CD4-positive, alpha-beta T cell treated with Interleukin-4 for 4 hours (primary cell): ENCODE measurements at regions not wholly inside any gene's neighbourhood (a gene's known extent, or its start where the extent isn't known, plus 50 kb on each side); places are given as distances from the start of the nearest gene placed in this dataset.

Experiments used
- DNase-seq: peaks from one replicate; pipeline ENCODE4 v3.0.0-alpha.2; 2020

DNA sequence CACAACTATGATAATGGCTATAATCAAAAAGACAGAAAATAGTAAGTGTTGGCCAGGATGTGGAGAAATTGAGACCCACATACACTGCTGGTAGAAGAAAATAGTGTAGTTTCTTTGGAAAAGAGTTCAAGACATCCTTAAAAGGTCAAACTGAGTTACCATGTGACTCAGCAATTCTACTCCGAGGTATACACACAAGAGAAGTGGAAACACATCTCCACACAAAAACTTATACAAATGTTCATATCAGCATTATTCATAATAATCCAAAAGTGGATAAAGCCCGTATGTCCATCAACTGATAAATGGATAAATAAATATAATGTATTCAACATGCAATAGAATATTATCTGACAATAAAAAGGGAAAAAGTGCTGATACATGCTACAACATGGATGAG is 532.2 kb downstream of the NR2F1-AS1 start:
- DNase-seq, result no peak

DNA sequence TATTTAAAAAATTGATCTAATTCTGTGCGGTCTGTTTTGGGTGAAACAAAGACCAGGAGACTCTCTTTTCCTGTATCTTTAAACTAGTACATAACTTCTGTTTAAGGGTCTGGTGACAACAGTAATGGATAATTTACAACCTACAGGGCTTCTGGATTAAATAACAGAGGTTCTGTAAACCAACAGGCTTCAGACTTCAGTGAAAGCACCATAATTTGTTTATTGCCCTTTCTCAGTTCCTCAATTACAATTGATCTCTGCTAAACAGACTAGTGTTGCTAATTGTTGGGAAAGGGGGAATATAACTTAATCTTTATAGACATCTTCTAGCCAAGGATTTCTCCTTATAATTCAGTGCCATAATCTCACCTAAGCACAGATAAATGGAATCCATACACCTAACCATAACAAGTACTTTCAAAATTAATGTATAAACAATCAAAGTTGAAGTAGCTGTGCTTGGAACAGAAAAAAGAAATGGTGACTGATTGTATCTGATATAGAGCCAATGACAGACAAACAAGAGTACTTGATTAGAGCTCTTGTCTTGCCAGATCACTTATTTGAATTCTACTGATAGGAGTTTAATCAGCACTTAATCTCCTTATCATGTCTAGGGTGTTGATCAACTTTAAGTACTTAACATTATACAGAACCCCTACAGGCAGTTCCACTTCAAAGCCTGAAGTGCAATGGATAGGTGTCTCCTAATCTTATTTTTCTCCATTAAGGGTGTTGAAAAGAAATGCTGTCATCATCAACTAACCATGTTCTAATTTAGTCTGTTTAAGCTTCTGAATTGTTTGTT is 536.0 kb downstream of the NR2F1-AS1 start:
- DNase-seq, result no peak

DNA sequence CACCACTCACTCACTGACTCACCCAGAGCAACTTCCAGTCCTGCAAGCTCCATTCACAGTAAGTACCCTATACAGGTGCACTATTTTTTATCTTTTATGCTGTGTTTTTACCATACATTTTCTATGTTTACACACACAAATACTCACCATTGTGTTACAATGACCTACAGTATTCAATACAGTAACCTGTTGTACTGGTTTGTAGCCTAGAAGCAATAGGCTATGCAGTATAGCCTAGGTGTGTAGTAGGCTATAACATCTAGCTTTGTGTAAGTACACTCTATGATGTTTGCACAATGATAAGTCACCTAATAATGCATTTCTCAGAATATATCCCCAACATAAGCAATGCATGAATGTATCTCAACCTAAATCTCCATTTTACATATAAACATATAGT is 541.1 kb downstream of the NR2F1-AS1 start:
- no peak for DNase-seq

DNA sequence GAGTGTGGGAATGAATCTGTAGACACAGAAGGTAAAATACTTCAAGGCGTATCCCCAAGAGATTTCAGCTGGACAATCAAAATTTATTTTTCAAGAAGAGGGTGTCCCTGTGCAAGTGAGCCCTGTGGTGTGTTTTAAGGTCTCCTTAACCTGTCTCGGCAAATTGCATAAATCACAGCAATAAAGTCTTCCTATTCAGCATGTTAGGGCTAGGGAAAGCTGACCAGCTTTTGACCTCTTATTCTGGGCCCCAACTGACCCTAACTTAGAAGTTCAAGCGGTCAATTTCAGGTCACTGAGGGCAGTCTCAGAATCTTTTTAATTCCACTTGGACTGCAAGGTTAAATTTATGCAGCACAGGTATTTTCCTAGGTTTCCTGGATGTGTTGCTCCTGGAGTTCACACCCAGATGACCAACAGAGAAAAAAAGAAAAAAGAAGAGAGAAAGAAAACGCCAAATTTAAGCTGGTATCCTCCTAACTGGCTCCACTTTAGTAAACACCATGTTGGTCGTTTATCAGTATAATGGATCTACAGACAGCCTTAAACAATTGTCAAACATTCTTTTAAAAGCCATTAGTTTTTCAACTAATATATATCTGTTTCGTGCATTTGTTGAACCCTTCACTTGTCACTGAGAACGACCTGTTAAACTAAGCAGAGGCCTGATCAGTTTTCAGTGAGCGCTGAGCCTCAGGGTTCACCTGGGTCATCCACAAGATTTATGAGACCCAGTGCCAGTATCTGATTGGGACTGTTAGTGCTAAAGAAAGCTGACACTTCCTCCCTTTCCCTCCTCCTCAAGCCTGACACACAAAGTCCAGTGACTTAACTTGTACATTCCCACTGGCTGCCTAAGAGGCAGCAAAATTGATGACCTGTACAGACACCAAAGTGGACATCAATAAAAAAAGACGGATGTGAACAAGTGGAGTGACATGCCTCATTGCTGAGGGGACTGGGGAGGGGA is 546.1 kb downstream of the NR2F1-AS1 start:
- DNase-seq, result no peak

DNA sequence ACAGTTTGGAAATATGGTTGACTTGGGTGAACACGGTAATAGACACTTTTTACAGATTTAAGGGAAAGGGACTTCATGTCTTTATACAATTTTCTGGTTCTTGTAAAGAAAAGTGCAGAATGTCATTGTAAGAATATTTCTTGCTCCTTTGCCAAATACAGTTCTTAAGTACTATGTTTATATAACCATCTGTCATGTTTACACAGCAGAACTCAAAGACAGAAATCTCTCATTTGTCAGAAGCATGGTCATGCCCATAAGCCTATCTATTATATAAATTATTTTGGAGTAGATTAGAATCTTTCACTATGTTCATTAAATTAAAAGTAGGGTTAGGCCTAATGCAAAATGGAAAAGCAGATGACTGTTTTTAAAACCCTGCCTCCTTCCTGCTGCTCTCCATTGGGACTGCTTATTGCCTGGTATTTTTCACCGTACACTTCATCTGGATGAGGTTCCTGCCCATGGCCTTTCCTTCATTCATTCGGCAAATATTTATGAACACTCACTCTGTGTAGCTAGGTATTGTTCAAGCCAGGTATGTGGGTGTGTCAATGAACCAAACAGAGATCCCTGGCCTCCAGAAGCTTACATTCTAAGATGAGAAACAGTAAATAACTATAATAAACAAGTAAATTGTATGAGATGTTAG is 558.1 kb downstream of the NR2F1-AS1 start:
- no peak for DNase-seq

DNA sequence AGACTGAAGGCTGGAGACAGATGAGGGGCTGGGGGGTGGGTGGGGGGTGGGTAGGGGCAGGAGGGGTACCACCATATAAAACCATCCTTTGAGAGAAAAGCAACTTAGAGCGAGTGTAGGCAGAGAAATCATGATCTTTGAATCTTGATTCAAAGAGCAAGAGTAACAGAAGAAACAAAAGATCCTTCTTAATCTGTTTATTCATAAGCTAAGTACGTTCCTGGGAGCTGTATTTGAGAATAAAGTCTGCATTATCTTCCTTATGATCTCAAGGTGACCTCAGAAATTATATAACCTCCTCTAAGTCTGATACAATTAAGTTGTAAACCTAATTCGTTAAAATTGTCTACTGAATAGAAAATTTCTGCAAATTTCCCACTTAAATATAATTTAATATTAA is 558.8 kb downstream of the NR2F1-AS1 start:
- DNase-seq, result no peak

DNA sequence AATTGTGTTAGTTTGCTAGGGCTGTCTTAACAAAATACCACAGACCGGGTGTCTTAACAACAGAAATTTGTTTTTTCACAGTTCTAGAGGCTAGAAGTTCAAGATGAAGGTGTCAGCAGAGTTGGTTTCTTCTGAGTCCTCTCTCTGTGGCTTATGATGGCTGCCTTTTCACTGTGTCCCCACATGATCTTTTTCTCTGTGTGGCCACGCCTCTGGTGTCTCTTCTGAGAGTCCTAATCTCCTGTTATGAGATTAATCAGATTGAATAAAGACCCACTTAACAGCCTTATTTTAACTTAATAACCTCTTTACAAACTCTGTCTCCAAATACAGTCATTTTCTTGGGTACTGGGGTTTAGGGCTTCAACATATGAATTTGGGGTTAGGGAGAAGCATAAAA is 561.1 kb downstream of the NR2F1-AS1 start:
- no peak for DNase-seq

DNA sequence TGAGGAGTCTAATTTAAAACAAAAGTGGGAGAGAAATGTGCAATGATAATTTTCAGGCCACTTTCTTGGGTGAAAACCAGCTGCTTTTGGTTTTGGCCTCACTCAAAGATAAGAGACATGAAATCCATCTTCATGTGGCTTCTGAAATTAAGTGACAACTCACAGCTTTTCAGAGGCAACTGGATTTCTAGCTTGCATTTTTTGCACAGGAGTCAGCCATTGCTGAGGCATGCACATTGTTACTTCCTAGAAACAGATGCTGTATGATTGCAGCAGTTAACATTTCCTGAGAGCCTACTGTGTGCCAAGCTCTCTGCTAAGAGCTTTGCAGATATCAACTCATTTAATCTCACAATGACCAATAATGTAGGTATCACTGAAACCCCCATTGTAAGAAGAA is 562.6 kb downstream of the NR2F1-AS1 start:
- DNase-seq, result no peak

DNA sequence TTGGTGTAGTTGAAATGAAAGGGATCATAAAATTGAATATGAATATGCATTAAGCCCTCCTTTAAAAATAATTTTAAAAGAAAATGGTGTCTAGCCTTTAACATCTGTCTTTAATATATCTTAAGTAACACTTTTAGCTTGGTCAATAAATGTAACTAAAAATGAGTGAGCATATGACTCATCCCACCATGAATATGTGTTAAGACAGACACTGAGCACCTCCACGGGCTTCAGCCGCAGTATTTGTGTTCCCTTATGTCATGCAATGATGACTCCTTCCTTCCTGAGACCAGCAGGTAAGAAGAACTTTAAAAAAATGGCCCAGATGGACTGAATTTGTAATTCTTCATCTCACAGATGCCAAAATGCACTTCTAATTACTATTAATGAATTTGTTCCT is 563.2 kb downstream of the NR2F1-AS1 start:
- no peak for DNase-seq

DNA sequence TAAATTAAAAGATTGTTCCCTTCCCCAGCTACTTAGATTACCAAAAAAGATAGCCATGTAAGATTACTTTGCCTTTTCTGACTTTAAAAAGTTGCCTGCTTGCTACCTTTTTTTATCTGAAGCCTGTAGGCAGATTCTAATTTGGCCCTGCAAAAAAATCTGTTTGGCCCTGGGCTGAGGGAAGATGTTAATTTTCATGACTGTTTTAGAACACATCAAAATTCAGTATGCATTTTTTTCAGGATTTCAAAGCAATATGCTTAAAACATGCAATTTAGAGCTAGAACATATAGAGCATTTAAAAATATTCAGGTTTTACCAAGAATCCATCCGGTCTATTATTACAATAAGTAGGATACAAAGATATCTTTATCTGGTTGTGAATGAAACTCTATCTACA is 563.6 kb downstream of the NR2F1-AS1 start:
- DNase-seq, result no peak

DNA sequence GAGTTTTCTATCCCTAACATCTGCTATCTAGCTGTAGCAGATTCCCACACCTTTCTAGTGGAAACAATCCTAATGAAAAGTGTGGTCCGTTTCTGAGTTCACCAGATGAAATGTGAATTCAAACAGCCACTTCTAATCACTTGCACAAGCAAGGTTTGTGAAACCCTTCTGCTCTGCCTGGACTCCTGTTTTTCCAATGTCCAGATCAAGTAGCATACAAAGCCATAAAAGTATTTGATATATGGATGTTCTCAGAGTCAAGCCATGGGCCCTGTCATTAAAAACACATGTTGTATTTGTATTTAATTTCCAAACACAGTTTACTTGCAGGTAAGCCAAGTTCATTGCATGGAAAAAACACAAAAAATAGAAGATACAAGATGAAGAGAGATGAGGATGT is 570.4 kb downstream of the NR2F1-AS1 start:
- no peak for DNase-seq

DNA sequence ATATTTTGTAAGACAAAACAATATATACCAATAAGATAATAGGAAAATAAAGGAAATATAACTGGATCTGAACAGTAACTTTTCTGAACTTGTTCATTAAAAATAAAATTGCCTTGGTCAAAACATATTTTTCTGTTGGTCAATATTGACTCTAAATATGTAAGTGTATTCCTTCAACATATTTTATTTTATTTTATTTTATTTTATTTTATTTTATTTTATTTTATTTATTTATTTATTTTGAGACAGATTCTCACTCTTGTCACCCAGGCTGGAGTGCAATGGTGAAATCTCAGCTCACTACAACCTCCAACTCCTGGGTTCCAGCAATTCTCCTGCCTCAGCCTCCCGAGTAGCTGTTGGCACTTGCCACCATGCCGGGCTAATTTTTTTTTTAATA is 571.0 kb downstream of the NR2F1-AS1 start:
- no peak for DNase-seq

DNA sequence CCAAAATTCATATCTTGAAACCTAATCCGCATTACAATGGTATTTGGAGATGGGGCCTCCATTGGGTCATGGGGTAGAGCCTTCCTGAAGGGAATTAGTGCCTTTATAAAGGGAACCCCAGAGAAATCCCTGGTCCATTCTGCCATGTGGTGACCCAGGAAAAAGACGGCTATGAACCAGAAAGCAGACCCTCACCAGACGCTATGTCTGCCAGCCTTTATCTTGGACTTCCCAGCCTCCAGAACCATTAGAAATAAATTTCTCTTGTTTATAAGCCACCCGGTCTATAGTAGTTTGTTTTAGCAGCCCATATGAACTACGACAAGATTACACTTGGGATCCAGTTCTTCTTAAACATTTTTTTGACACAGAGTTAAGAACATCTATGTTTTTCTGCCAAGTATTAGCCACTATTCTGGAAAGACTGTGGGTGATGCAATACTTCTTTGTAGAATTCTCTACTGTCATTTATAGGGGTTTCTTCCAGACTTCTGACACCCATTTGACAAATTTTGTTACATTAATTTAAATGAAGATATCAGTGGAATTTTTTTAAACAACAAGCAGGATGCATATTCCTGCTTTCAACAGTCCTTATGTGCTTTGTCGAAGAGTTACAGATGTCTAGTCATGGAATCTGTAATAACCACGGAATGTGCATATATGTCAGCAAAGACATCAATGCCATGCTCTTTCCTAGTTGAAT is 572.4 kb downstream of the NR2F1-AS1 start:
- DNase-seq, result no peak

DNA sequence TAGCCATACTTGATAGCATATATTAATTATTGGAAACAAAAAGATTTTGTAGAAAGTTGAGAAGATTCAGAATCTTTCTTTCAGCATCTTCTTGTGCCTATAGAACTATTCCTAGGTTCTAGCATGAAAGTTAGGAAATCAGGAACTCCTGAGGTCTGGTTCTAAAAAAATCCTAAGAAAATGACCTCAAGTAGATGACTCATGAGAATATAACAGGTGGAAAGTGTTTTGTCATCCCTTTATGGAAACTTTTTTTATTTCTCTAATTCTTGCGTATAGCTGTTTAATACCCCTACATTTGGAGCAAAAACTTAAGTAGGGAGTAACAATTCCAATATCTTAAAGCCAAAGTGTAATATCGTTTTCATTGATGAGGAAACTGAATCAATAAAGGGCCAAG is 574.1 kb downstream of the NR2F1-AS1 start:
- DNase-seq, result no peak

DNA sequence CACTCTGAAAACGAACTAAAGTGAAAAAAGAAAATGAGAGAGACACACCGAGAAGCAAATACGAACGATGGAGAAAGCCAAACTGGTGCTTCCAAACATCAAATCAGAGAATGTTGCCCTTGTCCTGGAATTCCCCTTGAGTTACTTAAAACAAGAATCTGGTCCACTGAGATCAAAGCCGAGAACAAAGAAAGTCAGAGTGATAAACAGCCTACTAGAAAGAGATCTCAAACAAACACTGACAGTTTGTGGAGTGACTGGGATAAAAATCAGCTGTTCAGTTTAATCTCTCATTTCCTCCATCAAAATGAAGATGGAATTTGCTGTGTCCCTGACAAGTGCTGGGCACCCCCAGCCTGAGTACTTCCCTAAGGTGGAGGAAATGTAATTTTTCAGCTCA is 582.6 kb downstream of the NR2F1-AS1 start:
- DNase-seq, result no peak

DNA sequence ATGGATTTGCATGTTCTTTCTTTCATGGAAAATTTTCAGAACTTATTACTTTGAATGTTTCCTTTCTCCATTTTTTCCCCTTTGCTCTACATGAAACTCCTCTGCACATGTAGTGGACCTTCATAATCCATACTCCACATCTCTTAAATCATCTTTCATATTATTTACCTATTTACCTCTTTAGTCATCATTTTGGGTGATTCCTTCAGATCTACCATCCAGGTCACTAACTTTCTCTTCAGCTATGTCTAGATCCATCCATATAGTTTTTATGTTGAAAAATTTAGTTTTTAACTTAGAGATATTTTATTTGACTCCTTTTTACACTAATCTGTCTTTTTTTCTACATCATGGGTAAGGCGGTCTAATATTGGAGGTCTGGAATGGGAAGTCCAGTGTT is 586.6 kb downstream of the NR2F1-AS1 start:
- no peak for DNase-seq

DNA sequence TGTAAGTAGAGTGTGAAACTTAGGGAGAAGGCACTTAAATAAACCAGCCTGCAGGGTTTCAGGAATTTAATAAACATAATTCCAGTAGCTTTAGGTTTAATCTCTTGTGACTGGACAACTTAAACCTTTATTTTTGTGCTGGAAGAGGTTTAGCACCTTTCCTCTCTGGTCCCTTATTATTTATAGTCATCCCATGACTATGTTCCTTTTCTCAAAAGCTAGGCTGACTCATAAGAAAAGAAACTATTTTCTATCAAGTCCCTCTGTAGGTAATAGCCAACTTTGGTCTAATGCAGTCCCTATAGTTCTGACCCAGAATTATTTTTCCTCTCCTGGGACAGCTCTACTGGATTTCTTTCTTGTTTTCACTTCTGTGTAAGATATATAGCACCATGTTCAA is 588.9 kb downstream of the NR2F1-AS1 start:
- DNase-seq, result no peak

DNA sequence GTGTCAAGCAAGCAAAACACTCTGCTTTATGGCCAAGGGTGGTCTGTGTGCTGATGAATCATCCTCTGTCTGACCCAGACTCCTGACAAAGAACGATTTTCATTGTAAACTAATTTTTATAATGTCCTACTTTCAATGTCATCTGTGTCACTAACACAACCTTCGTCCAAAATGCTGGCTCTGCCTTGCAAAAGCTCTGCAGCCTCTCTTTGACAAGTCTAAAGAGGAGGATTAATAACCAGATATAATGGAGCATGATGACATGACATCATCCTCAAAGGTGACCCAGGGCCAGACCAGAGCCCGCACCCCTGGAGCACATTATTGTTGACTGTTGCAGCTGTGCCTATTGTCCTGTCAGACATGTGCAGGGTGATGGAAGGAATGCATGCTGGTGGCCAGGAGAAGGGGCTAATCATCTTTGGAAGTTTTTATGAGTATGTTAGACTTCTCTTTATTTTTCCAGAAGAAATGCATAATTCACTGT is 589.4 kb downstream of the NR2F1-AS1 start:
- no peak for DNase-seq

DNA sequence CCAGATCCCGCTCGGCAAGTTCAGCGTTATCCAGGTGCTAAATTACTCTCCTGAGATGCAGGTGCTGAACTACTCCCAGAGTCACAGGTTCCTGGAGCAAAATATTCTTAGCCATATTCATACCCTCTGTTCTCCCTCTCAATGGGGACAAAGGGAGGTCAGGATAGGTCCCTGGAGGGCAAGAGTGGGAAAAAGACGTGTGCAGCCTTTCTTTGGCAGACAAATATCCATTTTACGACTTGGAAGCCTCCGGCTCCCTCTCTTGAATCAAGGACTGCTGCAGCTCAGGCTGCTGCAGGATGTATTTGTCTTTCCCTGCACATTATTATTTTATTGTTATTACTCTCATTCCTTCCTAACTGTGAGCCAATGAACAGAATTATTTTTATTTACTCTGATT is 590.2 kb downstream of the NR2F1-AS1 start:
- no peak for DNase-seq

DNA sequence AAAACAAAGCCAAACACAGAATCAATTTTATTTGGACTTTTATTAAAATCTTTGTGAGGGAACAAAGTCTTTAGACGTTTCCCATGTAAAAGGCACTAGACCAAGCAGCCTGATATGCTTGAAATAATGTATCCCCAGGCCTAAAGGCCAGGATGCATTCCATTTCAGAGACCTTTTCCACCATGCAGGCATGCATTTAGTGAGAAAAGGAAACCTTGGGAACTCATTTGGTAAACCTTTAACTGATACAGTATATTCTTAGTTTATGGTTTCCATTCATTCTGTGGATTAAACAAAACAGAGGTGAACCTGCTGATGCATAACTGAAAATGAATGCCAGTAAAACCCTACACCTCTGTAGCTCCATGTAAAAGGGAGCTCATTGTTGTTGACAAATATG is 600.0 kb downstream of the NR2F1-AS1 start:
- no peak for DNase-seq

DNA sequence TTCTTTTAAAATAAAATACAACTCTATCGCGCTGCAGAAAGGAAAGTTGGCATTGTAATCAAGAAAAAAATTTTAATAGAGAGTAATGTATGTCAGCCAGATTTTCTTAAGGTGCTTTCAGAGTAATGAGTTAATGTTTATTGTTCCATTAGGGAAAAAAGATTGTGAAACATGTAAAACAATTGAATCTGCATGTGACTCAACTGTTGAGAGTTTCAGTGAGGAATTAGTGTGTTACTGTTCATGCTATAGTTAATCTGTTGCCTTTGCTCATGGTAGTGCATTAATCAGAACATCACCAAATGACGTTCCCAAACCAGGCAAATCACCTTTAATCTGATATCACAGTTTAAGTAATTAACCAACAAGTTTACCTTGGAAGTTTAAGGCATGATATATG is 600.5 kb downstream of the NR2F1-AS1 start:
- no peak for DNase-seq

DNA sequence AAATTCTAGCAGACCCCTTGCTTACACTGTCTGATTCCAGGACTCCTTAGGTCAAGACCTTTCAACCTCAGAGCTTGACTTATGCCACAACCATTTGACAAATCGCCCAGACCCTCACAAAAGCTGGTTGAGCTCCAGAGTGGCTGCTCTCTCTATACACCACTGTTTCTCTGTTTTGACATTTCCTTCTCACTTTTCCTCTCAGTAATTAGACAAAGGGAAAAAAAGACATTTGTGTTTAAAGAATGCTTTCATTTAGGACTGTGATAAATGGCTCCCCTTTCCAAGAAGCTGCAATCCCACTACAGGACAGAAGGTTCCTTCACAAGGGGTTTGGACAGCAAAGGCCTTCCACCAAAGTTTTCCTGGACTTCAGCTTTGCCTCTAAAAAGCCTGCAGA is 601.3 kb downstream of the NR2F1-AS1 start:
- DNase-seq, result no peak
